ENCODE measurements at regions not wholly inside any gene's neighbourhood (a gene's known extent, or its start where the extent isn't known, plus 50 kb on each side); places are given as distances from the start of the nearest gene placed in this dataset.

DNA sequence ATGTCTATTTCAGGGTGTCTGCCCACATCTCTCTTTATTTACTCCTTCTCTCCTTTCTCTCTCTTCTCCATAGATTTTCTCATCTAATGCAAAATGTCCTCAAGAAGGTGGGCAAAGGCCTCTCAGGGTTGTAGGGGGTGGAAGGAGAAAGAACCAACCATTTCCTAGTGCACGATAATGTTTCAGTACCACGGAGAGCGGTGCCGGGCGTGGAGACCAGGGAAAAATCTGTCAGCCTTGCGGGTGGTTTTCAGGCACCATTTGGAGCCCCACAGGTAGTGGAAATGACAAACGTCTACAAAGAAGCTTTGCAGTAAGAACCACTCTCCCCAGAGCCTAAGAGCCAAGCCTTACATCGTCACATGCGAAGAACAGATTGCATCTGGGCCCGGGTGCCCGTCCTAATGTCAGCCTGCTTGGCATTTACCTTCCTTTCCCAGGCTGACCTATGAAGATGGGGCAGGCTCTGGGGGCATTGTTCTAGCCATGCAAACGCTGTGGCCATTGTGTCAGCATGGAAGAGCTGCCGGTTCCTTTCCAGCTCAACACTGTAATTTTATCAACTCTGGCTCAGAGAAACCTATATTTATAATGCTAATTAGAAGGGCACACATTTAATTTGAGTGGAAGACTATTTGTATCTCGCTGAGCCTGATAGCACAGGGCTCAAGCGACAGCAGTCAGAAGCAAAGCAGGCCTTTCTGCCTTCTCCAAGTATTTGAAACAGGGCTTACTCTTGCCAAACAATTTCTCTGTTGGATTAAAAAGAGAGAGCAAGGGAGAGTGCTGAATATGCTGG, 430.1 kb upstream of the WWC1 start:
- no peak overlapping the region for H3K4me3 ChIP-seq (ENCODE audit: low read length)
- TF ChIP-seq, protein P1, sequence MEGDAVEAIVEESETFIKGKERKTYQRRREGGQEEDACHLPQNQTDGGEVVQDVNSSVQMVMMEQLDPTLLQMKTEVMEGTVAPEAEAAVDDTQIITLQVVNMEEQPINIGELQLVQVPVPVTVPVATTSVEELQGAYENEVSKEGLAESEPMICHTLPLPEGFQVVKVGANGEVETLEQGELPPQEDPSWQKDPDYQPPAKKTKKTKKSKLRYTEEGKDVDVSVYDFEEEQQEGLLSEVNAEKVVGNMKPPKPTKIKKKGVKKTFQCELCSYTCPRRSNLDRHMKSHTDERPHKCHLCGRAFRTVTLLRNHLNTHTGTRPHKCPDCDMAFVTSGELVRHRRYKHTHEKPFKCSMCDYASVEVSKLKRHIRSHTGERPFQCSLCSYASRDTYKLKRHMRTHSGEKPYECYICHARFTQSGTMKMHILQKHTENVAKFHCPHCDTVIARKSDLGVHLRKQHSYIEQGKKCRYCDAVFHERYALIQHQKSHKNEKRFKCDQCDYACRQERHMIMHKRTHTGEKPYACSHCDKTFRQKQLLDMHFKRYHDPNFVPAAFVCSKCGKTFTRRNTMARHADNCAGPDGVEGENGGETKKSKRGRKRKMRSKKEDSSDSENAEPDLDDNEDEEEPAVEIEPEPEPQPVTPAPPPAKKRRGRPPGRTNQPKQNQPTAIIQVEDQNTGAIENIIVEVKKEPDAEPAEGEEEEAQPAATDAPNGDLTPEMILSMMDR (IDR thresholded peaks at IDR 0.05; ENCODE audit: insufficient read depth, low read depth, low read length, missing control alignments) = no peak
- DNase-seq (ENCODE audit: low read depth) = peak; percentile 30

DNA sequence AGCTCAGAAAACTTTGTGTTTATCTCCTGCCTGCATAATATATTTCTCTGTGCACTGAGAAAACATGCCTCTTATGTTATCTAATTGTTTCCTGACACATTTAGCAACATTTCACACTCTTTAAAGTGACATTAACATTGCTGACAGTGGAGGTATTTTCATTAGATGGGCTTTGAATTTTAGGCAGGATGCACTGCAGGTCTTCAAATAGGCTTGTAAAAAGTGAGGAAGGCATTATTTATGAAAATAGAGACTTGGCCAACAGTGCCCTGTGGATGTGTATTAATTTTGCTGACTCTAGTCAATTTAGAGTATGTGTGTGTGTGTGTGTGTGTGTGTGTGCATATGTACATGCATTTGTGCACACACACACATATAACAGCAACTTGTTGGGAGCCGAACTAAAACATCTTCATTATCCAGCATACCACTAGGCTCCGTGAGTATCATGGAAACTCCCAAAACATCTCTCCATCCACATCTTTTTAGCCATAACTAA, 429.5 kb upstream of the WWC1 start:
- no peak for DNase-seq (ENCODE audit: low read depth)
- TF ChIP-seq, protein P1 (IDR thresholded peaks at IDR 0.05; ENCODE audit: insufficient read depth, low read depth, low read length, missing control alignments) = no peak
- H3K4me3 ChIP-seq (ENCODE audit: low read length) = no peak overlapping the region

DNA sequence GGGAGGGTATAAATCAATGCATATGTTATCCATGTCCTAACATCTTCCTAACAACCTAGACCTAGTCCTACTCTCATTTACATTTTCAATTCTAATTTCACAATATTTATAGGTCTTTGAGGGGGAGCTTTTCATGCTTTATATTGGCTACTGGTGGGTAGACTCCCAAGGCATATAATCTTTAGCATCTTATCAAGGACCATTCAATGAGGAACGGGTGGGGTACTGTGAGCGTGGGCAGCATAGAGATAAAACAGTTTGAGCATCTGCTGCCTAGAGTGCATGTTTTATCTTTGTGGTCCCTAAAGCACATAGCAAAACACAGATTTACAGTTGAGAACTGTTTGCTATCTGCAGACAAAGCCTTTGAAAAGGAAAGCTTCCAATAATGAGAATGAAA, 427.6 kb upstream of the WWC1 start:
- TF ChIP-seq, protein P1 (IDR thresholded peaks at IDR 0.05; ENCODE audit: insufficient read depth, low read depth, low read length, missing control alignments) = no peak
- no peak for DNase-seq (ENCODE audit: low read depth)
- H3K4me3 ChIP-seq (ENCODE audit: low read length) = no peak overlapping the region

DNA sequence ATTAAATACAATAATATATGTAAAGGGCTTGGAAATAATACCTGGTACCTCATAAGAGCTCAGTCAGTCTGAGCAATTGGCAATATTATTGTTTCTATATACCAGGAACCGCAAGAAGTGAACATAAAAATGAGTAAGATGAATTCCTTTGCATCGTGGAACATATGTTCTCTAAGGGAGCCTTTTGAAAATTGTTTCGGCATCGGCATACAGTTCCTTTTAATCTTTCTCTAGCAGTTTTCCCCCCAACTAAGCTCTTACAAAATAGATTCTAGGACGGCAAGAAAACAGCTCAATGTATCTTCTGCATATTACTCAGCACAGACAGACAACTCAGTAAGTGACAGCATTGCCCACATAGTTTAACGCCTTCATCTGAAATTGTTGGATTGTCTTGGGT, 426.6 kb upstream of the WWC1 start:
- TF ChIP-seq, protein P1 (IDR thresholded peaks at IDR 0.05; ENCODE audit: insufficient read depth, low read depth, low read length, missing control alignments) = no peak
- no peak for DNase-seq (ENCODE audit: low read depth)
- H3K4me3 ChIP-seq (ENCODE audit: low read length) = no peak overlapping the region

DNA sequence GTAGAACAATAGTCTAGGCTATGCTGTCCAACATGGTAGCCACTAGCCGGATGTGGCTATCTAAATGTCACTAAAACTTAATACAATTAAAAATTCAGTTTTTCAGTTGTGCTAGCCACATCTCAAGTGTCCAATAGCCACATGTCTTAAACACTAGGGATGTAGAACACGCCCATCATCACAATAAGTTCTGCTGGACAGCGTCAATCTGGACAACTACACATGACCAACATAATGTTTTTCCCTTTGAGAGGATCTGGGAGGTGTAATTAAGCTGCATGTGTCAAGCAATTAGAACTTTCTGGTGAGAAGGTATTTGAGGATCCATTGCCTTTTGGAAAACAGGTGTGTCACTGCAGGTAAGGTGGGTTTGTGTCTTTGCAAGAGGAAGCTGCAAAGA, 424.6 kb upstream of the WWC1 start:
- no peak for DNase-seq (ENCODE audit: low read depth)
- TF ChIP-seq, protein P1 (IDR thresholded peaks at IDR 0.05; ENCODE audit: insufficient read depth, low read depth, low read length, missing control alignments) = no peak
- no peak overlapping the region for H3K4me3 ChIP-seq (ENCODE audit: low read length)

DNA sequence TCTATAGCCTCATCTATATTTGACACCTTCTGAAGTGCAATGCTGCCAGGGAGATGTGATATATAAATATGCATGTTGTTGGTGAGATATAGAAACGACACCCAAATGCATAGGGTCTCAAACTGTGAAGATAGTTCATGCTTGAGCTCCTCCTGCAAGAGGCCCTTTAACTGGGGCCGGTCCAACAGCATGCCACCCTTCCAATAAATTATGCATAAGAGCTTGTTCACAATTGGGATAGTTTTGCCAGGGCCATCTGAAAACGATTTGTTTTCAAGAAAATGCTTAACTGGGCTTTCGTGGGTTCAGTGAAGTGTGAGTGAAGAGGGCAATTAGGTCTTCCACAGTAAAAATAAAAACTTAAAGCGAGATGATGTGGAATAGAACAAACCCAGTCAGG, 424.2 kb upstream of the WWC1 start:
- TF ChIP-seq, protein P1 (IDR thresholded peaks at IDR 0.05; ENCODE audit: insufficient read depth, low read depth, low read length, missing control alignments) = no peak

DNA sequence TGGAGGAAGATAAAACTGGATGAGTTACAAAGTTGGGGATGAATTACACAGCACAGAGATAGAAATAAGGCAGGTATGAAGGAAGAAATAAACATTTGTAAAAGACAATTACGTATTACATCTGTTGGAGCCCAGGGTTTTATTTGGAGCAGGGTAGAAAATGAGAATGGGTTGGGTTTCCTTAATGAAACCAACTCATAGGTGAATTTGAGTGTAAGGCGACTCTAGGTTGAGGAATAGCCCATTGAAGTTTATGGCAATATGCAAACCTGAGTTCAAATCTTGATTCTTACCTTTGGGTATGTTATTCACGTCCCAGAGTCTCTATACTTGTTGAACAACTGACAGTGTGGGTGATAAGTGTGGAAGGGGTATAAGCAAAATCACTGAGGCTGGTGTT, 422.3 kb upstream of the WWC1 start:
- H3K4me3 ChIP-seq (ENCODE audit: low read length) = no peak overlapping the region
- TF ChIP-seq, protein P1 (IDR thresholded peaks at IDR 0.05; ENCODE audit: insufficient read depth, low read depth, low read length, missing control alignments) = no peak
- no peak for DNase-seq (ENCODE audit: low read depth)

More for the DNA sequence above, 424.2 kb upstream of the WWC1 start:
- no peak for DNase-seq (ENCODE audit: low read depth)
- H3K4me3 ChIP-seq (ENCODE audit: low read length) = no peak overlapping the region
